Ishikawa (cell line): ENCODE measurements at regions not wholly inside any gene's neighbourhood (a gene's known extent, or its start where the extent isn't known, plus 50 kb on each side); places are given as distances from the start of the nearest gene placed in this dataset.

Experiments
- CEBPB ChIP-seq: IDR thresholded peaks from 2 replicates; pipeline ENCODE4 v1.6.1; 2012
- CREB1 ChIP-seq: IDR thresholded peaks from 2 replicates; pipeline ENCODE4 v1.6.1; 2012; ENCODE audit warnings: low read depth
- EGR1 ChIP-seq: IDR thresholded peaks from 2 replicates; pipeline ENCODE4 v1.6.1; 2012
- EP300 ChIP-seq: IDR thresholded peaks from 2 replicates; pipeline ENCODE4 v1.6.1; 2012; ENCODE audit warnings: borderline replicate concordance
- FOXM1 ChIP-seq: IDR thresholded peaks from 2 replicates; pipeline ENCODE4 v1.6.1; 2012; ENCODE audit warnings: low read depth, borderline replicate concordance
- NFIC ChIP-seq: IDR thresholded peaks from 2 replicates; pipeline ENCODE4 v1.6.1; 2012
- RAD21 ChIP-seq: IDR thresholded peaks from 2 replicates; pipeline ENCODE4 v1.6.1; 2012; ENCODE audit warnings: low read depth
- TAF1 ChIP-seq: IDR thresholded peaks from 2 replicates; pipeline ENCODE4 v1.6.1; 2012; ENCODE audit warnings: low read depth, mild to moderate bottlenecking
- TCF12 ChIP-seq: IDR thresholded peaks from 2 replicates; pipeline ENCODE4 v1.6.1; 2012; ENCODE audit warnings: low read depth
- TEAD4 ChIP-seq: IDR thresholded peaks from 2 replicates; pipeline ENCODE4 v1.6.1; 2012
- YY1 ChIP-seq: IDR thresholded peaks from 2 replicates; pipeline ENCODE4 v1.6.1; 2012; ENCODE audit warnings: low read depth
- ZBTB7A ChIP-seq: IDR thresholded peaks from 2 replicates; pipeline ENCODE4 v1.6.1; 2012; ENCODE audit warnings: low read depth
- TF ChIP-seq, protein P1 (sequence below): IDR thresholded peaks from 2 replicates; pipeline ENCODE4 v1.6.1; 2012
- TF ChIP-seq, protein P2 (sequence below): IDR thresholded peaks from 2 replicates; pipeline ENCODE4 v1.6.1; 2012; ENCODE audit warnings: low read depth, mild to moderate bottlenecking
- TF ChIP-seq, protein P3 (sequence below): IDR thresholded peaks from 2 replicates; pipeline ENCODE4 v1.6.1; 2012

DNA sequence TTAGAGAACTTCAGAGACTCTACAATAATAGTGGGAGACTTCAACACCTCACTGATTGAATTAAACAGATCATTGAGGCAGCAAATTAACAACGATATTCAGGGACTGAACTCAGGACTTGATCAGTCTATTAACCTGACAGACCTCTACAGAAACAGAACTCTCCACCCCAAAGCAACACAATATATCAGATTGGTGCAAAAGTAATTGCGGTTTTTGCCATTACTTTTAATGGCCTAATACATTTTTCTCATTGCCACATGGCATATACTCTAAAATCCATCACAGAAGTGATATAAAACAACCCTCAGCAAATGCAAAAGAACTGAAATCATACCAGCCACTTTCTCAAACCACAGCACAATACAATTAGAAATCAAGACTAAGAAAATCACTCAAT, 298.1 kb upstream of the SGO1 start:
- TF ChIP-seq EGR1 (no peak), TCF12 (no peak), FOXM1 (no peak), TAF1 (no peak), NFIC (no peak)
- TF ChIP-seq, protein P1, sequence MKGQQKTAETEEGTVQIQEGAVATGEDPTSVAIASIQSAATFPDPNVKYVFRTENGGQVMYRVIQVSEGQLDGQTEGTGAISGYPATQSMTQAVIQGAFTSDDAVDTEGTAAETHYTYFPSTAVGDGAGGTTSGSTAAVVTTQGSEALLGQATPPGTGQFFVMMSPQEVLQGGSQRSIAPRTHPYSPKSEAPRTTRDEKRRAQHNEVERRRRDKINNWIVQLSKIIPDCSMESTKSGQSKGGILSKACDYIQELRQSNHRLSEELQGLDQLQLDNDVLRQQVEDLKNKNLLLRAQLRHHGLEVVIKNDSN, result no peak

DNA sequence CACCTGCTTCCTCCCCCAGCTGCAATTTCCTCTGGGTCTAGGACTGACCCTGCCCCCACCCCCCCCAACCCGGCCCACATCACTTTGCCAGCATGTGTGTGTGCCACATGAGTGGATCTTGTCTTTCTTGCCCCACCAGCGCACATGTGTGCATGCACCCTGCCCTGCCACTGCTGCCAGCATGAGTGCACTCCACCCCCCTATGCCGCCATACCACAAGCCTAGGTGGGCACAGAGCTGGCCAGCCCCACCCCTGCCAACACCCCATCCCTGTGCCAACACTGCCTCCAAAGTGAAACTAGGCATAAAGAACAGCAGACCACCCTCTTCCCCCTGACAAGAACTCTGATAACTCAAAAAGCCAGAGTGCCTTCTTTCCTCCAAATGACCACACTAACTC, 296.3 kb upstream of the SGO1 start:
- no peak for TF ChIP-seq EP300
- TF ChIP-seq, protein P1, result no peak
- TF ChIP-seq TAF1, result no peak
- TF ChIP-seq NFIC, result no peak
- TF ChIP-seq FOXM1, result no peak
- no peak for TF ChIP-seq ZBTB7A
- no peak for TF ChIP-seq YY1
- TF ChIP-seq EGR1, result no peak

DNA sequence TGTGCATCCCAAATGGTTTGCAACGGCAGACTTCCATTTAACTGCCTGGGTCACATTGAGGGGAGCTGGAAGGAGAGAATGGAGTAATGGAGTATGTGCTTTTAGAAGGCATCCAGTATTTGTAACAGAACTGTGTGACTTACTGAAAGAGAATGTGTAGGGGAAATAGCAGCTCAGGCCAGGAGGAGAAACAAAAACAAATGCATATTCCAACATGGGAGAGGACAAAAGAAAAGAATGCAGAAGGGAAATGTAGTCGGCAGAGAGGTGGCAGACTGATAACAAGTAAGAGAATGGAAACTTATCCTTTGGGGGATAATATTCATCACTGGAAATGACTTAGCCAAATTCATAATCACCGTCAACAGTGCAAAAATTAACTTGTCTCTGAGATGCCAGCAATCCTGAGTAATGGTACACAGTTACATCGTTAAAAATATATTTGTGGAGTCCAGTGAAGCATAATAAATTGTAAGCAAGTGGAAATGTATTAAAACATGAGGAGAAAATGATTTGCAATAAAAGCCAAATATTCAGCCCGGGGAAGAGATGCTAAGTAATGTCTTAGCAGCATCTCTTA, 294.9 kb upstream of the SGO1 start:
- TF ChIP-seq, protein P1, result no peak
- TF ChIP-seq RAD21 (no peak), ZBTB7A (no peak), FOXM1 (no peak), TCF12 (no peak), EP300 (no peak), NFIC (no peak), TAF1 (no peak), EGR1 (no peak), TEAD4 (no peak), CREB1 (no peak), YY1 (no peak), CEBPB (no peak)
- TF ChIP-seq, protein P2, sequence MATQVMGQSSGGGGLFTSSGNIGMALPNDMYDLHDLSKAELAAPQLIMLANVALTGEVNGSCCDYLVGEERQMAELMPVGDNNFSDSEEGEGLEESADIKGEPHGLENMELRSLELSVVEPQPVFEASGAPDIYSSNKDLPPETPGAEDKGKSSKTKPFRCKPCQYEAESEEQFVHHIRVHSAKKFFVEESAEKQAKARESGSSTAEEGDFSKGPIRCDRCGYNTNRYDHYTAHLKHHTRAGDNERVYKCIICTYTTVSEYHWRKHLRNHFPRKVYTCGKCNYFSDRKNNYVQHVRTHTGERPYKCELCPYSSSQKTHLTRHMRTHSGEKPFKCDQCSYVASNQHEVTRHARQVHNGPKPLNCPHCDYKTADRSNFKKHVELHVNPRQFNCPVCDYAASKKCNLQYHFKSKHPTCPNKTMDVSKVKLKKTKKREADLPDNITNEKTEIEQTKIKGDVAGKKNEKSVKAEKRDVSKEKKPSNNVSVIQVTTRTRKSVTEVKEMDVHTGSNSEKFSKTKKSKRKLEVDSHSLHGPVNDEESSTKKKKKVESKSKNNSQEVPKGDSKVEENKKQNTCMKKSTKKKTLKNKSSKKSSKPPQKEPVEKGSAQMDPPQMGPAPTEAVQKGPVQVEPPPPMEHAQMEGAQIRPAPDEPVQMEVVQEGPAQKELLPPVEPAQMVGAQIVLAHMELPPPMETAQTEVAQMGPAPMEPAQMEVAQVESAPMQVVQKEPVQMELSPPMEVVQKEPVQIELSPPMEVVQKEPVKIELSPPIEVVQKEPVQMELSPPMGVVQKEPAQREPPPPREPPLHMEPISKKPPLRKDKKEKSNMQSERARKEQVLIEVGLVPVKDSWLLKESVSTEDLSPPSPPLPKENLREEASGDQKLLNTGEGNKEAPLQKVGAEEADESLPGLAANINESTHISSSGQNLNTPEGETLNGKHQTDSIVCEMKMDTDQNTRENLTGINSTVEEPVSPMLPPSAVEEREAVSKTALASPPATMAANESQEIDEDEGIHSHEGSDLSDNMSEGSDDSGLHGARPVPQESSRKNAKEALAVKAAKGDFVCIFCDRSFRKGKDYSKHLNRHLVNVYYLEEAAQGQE, result no peak
- TF ChIP-seq, protein P3, sequence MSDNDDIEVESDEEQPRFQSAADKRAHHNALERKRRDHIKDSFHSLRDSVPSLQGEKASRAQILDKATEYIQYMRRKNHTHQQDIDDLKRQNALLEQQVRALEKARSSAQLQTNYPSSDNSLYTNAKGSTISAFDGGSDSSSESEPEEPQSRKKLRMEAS, result no peak

DNA sequence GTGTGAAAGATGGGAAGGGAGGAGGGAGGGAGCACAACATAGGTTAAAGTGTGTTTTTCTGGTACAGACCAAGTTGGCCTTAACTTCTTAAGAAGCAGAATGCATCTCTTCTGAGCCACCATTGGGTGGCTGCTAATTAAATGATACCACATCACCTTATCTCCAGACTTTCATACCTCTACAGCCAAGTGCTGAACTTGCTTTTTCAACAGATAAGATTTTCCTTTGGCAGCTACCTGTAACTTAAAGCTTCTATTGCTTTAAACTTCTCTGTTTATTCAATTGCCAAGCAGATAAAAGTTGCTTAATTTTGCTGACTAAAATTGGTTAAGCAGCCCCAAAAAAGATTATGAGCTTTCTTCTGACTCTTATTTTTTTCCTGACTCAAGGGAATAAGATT, 292.4 kb upstream of the SGO1 start:
- TF ChIP-seq ZBTB7A, result no peak
- TF ChIP-seq, protein P1, result no peak
- no peak for TF ChIP-seq EGR1

DNA sequence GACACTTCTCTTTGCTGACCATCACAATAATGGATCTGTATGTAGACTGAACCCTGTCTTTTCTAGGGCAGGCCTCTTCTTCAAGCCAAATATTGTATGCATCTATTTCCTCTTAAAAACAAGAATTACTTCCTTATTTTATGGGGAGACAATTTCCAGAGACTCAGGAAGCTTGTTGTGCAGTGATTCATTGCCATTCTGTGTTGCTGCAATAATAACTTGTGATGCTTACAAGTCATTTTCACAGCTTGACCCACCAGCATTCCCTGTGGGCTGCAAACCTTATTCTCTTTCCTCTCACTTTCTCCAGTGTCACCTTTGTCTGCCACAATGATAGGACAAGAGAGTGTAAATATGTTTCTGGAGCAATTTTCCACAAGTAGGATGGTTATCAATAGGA, 276.7 kb upstream of the SGO1 start:
- TF ChIP-seq, protein P3, result no peak
- TF ChIP-seq EGR1 (no peak), CREB1 (no peak), TEAD4 (no peak), FOXM1 (no peak), TAF1 (no peak), EP300 (no peak), YY1 (no peak), TCF12 (no peak), NFIC (no peak)
- TF ChIP-seq, protein P1, result no peak
- TF ChIP-seq, protein P2, result no peak

DNA sequence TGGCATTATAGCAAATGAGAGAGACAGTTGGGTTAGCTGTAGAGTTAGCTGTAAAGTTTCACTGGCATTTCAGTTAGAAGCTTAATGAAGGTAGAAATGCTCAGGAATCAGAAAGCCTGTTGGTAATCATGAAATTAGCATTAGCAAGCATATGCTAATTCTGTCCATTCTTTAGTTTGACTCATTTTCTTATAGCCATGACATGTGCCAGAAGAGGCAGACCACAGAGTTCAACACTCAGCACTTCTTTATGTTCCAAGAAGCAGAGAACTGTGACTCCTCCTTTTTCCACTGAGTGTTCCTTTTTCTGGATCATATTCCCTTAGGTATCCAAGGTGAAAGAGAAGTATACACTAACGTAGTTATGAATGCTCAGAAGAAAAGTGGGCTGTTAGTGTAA, 276.2 kb upstream of the SGO1 start:
- no peak for TF ChIP-seq YY1
- no peak for TF ChIP-seq FOXM1
- no peak for TF ChIP-seq TEAD4
- TF ChIP-seq TAF1, result no peak
